Upper lobe of left lung (tissue), 6 donors: ENCODE measurements at regions not wholly inside any gene's neighbourhood (a gene's known extent, or its start where the extent isn't known, plus 50 kb on each side); places are given as distances from the start of the nearest gene placed in this dataset.

Experiments used
- ATAC-seq, 2 donors: fragments of 200-7000 bp; cut with Tn5 transposase; one replicate each; pipeline ENCODE4 v1.9.1; 2022; ENCODE audit warnings: mild to moderate bottlenecking in 2 of 2, moderate library complexity in 2 of 2; ENCODE audit not compliant: low FRiP score in 2 of 2
- DNase-seq, 2 donors: peaks; one replicate each; pipeline ENCODE4 v3.0.0-alpha.2; 2019 to 2020
- H3K27ac ChIP-seq, 4 donors: fragments of 200-600 bp; sonication (generic); one replicate each; pipeline ENCODE4 v1.5.1; 2016 to 2019
- H3K27me3 ChIP-seq, 4 donors: fragments of 200-600 bp; sonication (generic); one replicate each; pipeline ENCODE4 v1.5.1; 2017 to 2019
- H3K36me3 ChIP-seq, 4 donors: fragments of 200-600 bp; sonication (generic); one replicate each; pipeline ENCODE4 v1.5.1; 2016 to 2019
- H3K4me1 ChIP-seq, 4 donors: fragments of 200-600 bp; sonication (generic); one replicate each; pipeline ENCODE4 v1.5.1; 2018 to 2019
- H3K4me3 ChIP-seq, 4 donors: fragments of 200-600 bp; sonication (generic); one replicate each; pipeline ENCODE4 v1.5.1; 2017 to 2019; ENCODE audit warnings: mild to moderate bottlenecking in 2 of 4, moderate library complexity in 1 of 4
- H3K9me3 ChIP-seq, 4 donors: fragments of 200-600 bp; sonication (generic); one replicate each; pipeline ENCODE4 v1.5.1; 2018 to 2019
- EP300 ChIP-seq, 4 donors: sonication (generic); formaldehyde crosslinking; IDR thresholded peaks; one replicate each; pipeline ENCODE4 v1.5.1; 2017; ENCODE audit warnings: antibody characterized with exemption in 4 of 4, control low read depth in 2 of 4
- POLR2A ChIP-seq, 4 donors: fragments of 450-650 bp; IDR thresholded peaks; one replicate each; pipeline ENCODE4 v1.5.1; 2016 to 2017; ENCODE audit warnings: antibody characterized with exemption in 4 of 4, mild to moderate bottlenecking in 2 of 4
- POLR2AphosphoS5 ChIP-seq, 2 donors: sonication (generic); formaldehyde crosslinking; IDR thresholded peaks; one replicate each; pipeline ENCODE4 v1.5.1; 2017; ENCODE audit warnings: antibody characterized with exemption in 2 of 2
- whole genome bisulfite sequencing, 2 donors: methylation state at CpG; one replicate each; pipeline ENCODE4 v1.1.5; 2017 to 2018; 5-methylcytosine and 5-hydroxymethylcytosine counted together
- TF ChIP-seq, protein P1 (sequence below), 6 experiments: fragments of 450-650 bp in 4 of 6; fragments of 200-600 bp in 2 of 6; sonication (generic) in 2 of 6; IDR thresholded peaks; one replicate each; pipeline ENCODE4 v1.5.1; 2016 to 2019; ENCODE audit warnings: antibody characterized with exemption in 6 of 6
- donor health status: DM: no; HTN: no; CAD: no; lungs with moderate emphysema.
- donor health status: DM: no; HTN: yes; CAD: no; lungs with severe emphysema.

DNA sequence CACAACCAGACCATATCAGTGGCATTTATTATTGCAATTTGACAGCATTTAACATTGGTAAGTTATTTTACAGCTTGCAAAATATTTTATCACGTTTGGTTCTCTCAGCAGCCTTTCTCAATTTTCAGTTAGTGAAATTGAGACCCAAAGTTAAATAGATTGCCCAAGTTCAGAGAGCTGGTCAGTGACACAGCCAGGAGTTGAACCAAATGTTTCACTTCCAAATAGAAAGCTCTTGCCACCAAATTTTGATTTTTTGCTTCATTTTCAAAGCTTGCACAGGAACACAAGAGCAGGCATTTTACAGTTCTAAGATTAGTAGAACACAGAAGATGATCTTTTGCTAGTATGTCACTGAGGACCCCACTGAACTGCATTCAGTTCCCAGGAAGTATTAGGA lies 271.5 kb upstream of the C9orf72 start:
- DNase-seq (no peak), ATAC-seq (no peak)
- Histone ChIP-seq H3K36me3 (no peaks in the 10 kb centered on the region), H3K4me1 (no peaks in the 10 kb centered on the region), H3K9me3 (no peaks in the 10 kb centered on the region), H3K27me3 (no peaks in the 10 kb centered on the region), H3K4me3 (no peak overlapping the region), H3K27ac (no peak overlapping the region)
- 43 to 70% methylated on average over 1 of the region's 1 CpG for WGBS, 2 donors
- TF ChIP-seq POLR2AphosphoS5 (IDR thresholded peaks at IDR 0.05), result no peak
- no peak for TF ChIP-seq EP300 (IDR thresholded peaks at IDR 0.05)

- Histone ChIP-seq H3K9me3 (no peaks in the 10 kb centered on the region), H3K36me3 (no peaks in the 10 kb centered on the region), H3K27me3 (no peaks in the 10 kb centered on the region), H3K27ac (no peak overlapping the region), H3K4me1 (no peaks in the 10 kb centered on the region), H3K4me3 (no peak overlapping the region)
- DNase-seq (no peak), ATAC-seq (no peak)
- TF ChIP-seq EP300 (IDR thresholded peaks at IDR 0.05), result no peak
These were observed 274.1 kb upstream of the C9orf72 start for GRCh38 chr9:27847380-27847779.

DNA sequence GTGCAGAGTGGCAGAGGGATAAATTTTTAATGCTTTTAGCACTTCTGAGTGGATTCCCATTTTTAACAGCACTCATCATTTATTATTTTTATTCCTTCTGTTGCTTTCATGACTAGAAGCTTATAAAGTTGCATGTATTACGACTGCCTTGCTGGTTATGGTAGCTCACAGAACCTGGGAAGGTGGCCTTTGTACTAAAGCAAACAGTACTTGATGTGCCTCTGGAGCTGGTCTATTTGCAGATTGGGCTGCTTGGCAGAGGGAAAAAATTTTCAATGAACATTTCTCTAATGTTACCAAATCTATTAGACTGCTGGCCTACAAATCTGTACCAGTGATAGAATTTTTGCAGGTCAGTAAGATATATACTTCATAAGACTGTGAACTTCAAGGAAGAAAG lies 274.5 kb upstream of the C9orf72 start:
- no peak overlapping the region for H3K27ac ChIP-seq
- ATAC-seq (no peak), DNase-seq (no peak)
- no peaks in the 10 kb centered on the region for H3K9me3 ChIP-seq
- no peaks in the 10 kb centered on the region for H3K27me3 ChIP-seq
- no peaks in the 10 kb centered on the region for H3K36me3 ChIP-seq
- H3K4me3 ChIP-seq, result no peak overlapping the region
- no peak for TF ChIP-seq POLR2A (IDR thresholded peaks at IDR 0.05)
- TF ChIP-seq POLR2AphosphoS5 (IDR thresholded peaks at IDR 0.05), result no peak
- TF ChIP-seq, protein P1, sequence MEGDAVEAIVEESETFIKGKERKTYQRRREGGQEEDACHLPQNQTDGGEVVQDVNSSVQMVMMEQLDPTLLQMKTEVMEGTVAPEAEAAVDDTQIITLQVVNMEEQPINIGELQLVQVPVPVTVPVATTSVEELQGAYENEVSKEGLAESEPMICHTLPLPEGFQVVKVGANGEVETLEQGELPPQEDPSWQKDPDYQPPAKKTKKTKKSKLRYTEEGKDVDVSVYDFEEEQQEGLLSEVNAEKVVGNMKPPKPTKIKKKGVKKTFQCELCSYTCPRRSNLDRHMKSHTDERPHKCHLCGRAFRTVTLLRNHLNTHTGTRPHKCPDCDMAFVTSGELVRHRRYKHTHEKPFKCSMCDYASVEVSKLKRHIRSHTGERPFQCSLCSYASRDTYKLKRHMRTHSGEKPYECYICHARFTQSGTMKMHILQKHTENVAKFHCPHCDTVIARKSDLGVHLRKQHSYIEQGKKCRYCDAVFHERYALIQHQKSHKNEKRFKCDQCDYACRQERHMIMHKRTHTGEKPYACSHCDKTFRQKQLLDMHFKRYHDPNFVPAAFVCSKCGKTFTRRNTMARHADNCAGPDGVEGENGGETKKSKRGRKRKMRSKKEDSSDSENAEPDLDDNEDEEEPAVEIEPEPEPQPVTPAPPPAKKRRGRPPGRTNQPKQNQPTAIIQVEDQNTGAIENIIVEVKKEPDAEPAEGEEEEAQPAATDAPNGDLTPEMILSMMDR (IDR thresholded peaks at IDR 0.05), result no peak
- no peak for TF ChIP-seq EP300 (IDR thresholded peaks at IDR 0.05)
- H3K4me1 ChIP-seq, result no peaks in the 10 kb centered on the region
- 52 to 67% methylated on average over 1 of the region's 1 CpG for WGBS, 2 donors

- no peak overlapping the region for H3K4me3 ChIP-seq
- DNase-seq (no peak), ATAC-seq (no peak)
- no peaks in the 10 kb centered on the region for H3K36me3 ChIP-seq
- H3K4me1 ChIP-seq, result no peaks in the 10 kb centered on the region
- H3K9me3 ChIP-seq, result no peaks in the 10 kb centered on the region
- H3K27me3 ChIP-seq, result no peaks in the 10 kb centered on the region
- no peak overlapping the region for H3K27ac ChIP-seq
- 97 to 99% methylated on average over 2 of the region's 2 CpGs for WGBS, 2 donors
- no peak for TF ChIP-seq POLR2A (IDR thresholded peaks at IDR 0.05)
- TF ChIP-seq POLR2AphosphoS5 (IDR thresholded peaks at IDR 0.05), result no peak
- TF ChIP-seq, protein P1 (IDR thresholded peaks at IDR 0.05), result no peak
These were observed 275.0 kb upstream of the C9orf72 start for GRCh38 chr9:27848315-27848714.

- DNase-seq (no peak), ATAC-seq (no peak)
- TF ChIP-seq, protein P1 (IDR thresholded peaks at IDR 0.05), result no peak
- TF ChIP-seq EP300 (IDR thresholded peaks at IDR 0.05) (no peak), POLR2A (IDR thresholded peaks at IDR 0.05) (no peak), POLR2AphosphoS5 (IDR thresholded peaks at IDR 0.05) (no peak)
- H3K27ac ChIP-seq, result no peak overlapping the region
- H3K27me3 ChIP-seq, result no peaks in the 10 kb centered on the region
- no peak overlapping the region for H3K4me3 ChIP-seq
- no peaks in the 10 kb centered on the region for H3K9me3 ChIP-seq
- H3K4me1 ChIP-seq, result no peaks in the 10 kb centered on the region
- WGBS, 2 donors, result 45 to 69% methylated on average over 1 of the region's 1 CpG
- H3K36me3 ChIP-seq, result no peaks in the 10 kb centered on the region
These were observed 278.6 kb upstream of the C9orf72 start for GRCh38 chr9:27851858-27852257.

- Histone ChIP-seq H3K27ac (no peak overlapping the region), H3K36me3 (no peaks in the 10 kb centered on the region), H3K27me3 (no peaks in the 10 kb centered on the region), H3K9me3 (no peaks in the 10 kb centered on the region), H3K4me1 (no peaks in the 10 kb centered on the region), H3K4me3 (no peak overlapping the region)
- DNase-seq, result peak in 1 of 2 donors; percentile 34
- TF ChIP-seq EP300 (IDR thresholded peaks at IDR 0.05) (no peak), POLR2A (IDR thresholded peaks at IDR 0.05) (no peak), POLR2AphosphoS5 (IDR thresholded peaks at IDR 0.05) (no peak)
- TF ChIP-seq, protein P1 (IDR thresholded peaks at IDR 0.05), result no peak
- WGBS, 2 donors, result 69 to 70% methylated on average over 6 of the region's 6 CpGs
- peak in 1 of 2 donors; percentile 46 for ATAC-seq
These were observed 280.2 kb upstream of the C9orf72 start for GRCh38 chr9:27853529-27853928.
